HL-60 (cell line): ENCODE measurements at regions not wholly inside any gene's neighbourhood (a gene's known extent, or its start where the extent isn't known, plus 50 kb on each side); places are given as distances from the start of the nearest gene placed in this dataset.

Experiments
- DNase-seq, 2 experiments: peaks; one replicate each; pipeline ENCODE4 v3.0.0-alpha.2; 2010 to 2020; ENCODE audit warnings: low read depth in 1 of 2, low spot score in 1 of 2
- H3K27ac ChIP-seq: fragments of 250-450 bp; sonication (Bioruptor Pico); replicated peaks from 2 replicates; pipeline ENCODE4 v1.5.1; 2020; ENCODE audit warnings: mild to moderate bottlenecking, moderate library complexity
- H3K27me3 ChIP-seq: fragments of 250-450 bp; sonication (Bioruptor Pico); 2 replicates; pipeline ENCODE4 v1.5.1; 2021; ENCODE audit warnings: mild to moderate bottlenecking, moderate library complexity; ENCODE audit not compliant: insufficient read depth, poor library complexity, severe bottlenecking
- H3K4me3 ChIP-seq: replicated peaks from 2 replicates; pipeline ENCODE4 v1.5.1; 2011; ENCODE audit warnings: mild to moderate bottlenecking, control low read depth, low read length; ENCODE audit not compliant: insufficient read depth
- CTCF ChIP-seq: IDR thresholded peaks from one replicate; pipeline ENCODE4 v1.5.1; 2011; ENCODE audit warnings: low read length, control low read depth, inconsistent platforms; ENCODE audit not compliant: insufficient read depth
- GABPA ChIP-seq: IDR thresholded peaks from 2 replicates; pipeline ENCODE4 v1.6.1; 2012; ENCODE audit warnings: low read depth
- POLR2AphosphoS5 ChIP-seq: IDR thresholded peaks from 2 replicates; pipeline ENCODE4 v1.6.1; 2012; ENCODE audit warnings: low read depth
- SPI1 ChIP-seq: IDR thresholded peaks from 2 replicates; pipeline ENCODE4 v1.6.1; 2012; ENCODE audit warnings: low read depth, mild to moderate bottlenecking, borderline replicate concordance
- TF ChIP-seq, protein P1 (sequence below): IDR thresholded peaks from 2 replicates; pipeline ENCODE4 v1.6.1; 2012; ENCODE audit warnings: low read depth; ENCODE audit not compliant: insufficient replicate concordance

GRCh38 chr5:2185646-2186471 lies 303.1 kb upstream of the IRX4 start:
- no peak overlapping the region for H3K4me3 ChIP-seq
- H3K27me3 ChIP-seq = no peaks in the 10 kb centered on the region

GRCh38 chr5:2184563-2185540 lies 302.1 kb upstream of the IRX4 start:
- TF ChIP-seq, protein P1, sequence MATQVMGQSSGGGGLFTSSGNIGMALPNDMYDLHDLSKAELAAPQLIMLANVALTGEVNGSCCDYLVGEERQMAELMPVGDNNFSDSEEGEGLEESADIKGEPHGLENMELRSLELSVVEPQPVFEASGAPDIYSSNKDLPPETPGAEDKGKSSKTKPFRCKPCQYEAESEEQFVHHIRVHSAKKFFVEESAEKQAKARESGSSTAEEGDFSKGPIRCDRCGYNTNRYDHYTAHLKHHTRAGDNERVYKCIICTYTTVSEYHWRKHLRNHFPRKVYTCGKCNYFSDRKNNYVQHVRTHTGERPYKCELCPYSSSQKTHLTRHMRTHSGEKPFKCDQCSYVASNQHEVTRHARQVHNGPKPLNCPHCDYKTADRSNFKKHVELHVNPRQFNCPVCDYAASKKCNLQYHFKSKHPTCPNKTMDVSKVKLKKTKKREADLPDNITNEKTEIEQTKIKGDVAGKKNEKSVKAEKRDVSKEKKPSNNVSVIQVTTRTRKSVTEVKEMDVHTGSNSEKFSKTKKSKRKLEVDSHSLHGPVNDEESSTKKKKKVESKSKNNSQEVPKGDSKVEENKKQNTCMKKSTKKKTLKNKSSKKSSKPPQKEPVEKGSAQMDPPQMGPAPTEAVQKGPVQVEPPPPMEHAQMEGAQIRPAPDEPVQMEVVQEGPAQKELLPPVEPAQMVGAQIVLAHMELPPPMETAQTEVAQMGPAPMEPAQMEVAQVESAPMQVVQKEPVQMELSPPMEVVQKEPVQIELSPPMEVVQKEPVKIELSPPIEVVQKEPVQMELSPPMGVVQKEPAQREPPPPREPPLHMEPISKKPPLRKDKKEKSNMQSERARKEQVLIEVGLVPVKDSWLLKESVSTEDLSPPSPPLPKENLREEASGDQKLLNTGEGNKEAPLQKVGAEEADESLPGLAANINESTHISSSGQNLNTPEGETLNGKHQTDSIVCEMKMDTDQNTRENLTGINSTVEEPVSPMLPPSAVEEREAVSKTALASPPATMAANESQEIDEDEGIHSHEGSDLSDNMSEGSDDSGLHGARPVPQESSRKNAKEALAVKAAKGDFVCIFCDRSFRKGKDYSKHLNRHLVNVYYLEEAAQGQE = no peak
- TF ChIP-seq CTCF = no peak
- no peak for TF ChIP-seq GABPA
- no peak for TF ChIP-seq POLR2AphosphoS5
- TF ChIP-seq SPI1 = no peak
- no peak for DNase-seq

More at GRCh38 chr5:2185646-2186471, 303.1 kb upstream of the IRX4 start:
- DNase-seq = no peak
- TF ChIP-seq, protein P1 = no peak
- TF ChIP-seq CTCF (no peak), GABPA (no peak), POLR2AphosphoS5 (no peak), SPI1 (no peak)
- H3K27ac ChIP-seq = no peak overlapping the region

DNA sequence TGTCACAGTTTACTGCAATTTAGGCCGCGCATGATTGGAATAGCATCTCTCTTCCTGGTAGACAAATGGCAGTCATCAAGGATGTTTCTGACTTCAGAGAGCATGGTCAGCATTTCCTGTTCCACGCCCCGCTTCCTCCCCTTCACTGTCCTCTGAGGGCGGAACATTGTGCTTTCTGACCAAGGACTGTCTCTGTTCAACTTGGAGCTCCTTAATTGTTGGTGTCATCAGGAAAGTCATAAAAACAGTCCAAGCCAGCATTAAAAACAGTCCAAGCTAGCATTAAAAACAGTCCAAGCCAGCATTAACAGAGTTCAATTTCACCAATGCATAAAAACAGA lies 301.3 kb upstream of the IRX4 start:
- H3K27ac ChIP-seq = no peak overlapping the region
- TF ChIP-seq, protein P1 = no peak
- TF ChIP-seq SPI1 (no peak), POLR2AphosphoS5 (no peak), GABPA (no peak), CTCF (no peak)
- no peak overlapping the region for H3K4me3 ChIP-seq
- H3K27me3 ChIP-seq = no peaks in the 10 kb centered on the region
- no peak for DNase-seq

More at GRCh38 chr5:2184563-2185540, 302.1 kb upstream of the IRX4 start:
- H3K4me3 ChIP-seq = no peak overlapping the region
- H3K27me3 ChIP-seq = no peaks in the 10 kb centered on the region
- no peak overlapping the region for H3K27ac ChIP-seq
